Hypothalamus (tissue), 51 donors: ENCODE measurements at regions not wholly inside any gene's neighbourhood (a gene's known extent, or its start where the extent isn't known, plus 50 kb on each side); places are given as distances from the start of the nearest gene placed in this dataset.

Source experiments
- DNase-seq, 51 donors: peaks; one replicate each; lab custom pipeline; 2025; lab: John Stamatoyannopoulos, UW

- DNase-seq = no peak
These were observed 133.3 kb downstream of the MGAT5B start for GRCh38 chr17:77001487-77001886.

- DNase-seq = peak in 1 of 51 donors; percentile 12
These were observed 134.2 kb downstream of the MGAT5B start for GRCh38 chr17:77002103-77003045.

DNA sequence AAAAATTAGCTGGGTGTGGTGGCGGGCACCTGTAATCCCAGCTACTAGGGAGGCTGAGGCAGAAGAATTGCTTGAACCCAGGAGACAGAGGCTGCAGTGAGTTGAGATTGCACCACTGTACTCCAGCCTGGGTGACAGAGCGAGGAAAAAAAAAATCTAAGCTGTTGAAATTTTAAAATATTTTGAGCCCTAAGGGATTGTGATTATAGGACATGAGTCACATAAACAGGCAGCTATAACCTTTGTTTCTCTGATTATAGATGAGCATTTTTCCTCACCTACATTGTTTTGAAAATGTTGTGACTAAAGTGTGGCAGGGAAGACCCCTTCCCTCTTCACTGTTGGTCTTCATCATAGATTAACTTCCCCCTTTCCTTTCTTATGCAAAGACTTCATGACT is 135.5 kb downstream of the MGAT5B start:
- no peak for DNase-seq

DNA sequence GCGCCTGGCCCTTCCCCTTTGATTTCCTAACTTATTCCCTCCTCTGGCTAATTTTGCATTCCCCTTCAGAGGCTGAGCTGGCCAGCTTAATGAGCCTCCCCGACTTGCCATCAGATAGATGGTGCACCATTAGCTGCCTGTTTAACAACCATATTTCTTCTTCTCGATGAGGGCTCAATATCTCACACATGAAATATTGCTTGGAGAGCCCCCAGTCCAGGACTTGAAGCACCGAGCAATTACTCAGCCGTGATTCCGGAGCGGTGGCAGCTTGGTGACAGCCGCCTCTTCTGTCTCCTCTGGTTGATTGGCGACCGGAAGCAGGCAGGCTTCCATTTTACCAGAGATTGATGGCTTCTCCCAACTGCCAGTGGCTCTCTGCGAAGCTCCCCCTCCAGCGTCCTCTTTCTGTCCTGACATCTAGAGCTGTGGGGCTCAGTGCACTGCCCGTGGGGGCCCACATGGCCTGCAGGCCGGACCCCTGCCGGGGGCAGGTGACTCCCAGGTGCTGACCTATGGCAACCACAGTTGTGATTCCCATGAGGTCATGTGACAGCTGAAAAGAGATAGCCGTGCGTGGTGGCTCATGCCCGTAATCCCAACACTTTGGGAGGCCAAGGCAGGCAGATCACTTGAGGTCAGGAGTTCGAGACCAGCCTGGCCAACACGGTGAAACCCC is 133.7 kb upstream of the SEC14L1 start:
- no peak for DNase-seq

- DNase-seq = no peak
These were observed 130.9 kb upstream of the SEC14L1 start for GRCh38 chr17:77009877-77010276.

DNA sequence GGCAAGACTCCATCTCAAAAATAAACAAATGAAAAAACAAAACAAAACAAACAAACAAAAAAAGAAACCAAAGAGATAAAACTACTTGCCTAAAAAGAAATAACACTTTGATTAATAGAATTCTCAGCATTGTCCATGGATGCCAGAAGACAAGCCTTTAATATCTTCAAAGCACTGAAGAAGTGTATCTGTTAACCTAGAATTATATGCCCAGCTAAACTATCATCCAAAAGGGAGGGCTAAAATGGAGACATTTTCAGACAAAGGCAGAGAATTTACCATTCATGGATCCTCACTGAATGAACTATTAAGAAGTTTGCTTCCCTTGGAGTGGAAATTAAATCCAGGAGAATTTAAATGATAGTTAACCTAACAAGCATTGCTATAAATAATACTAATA is 130.1 kb upstream of the SEC14L1 start:
- DNase-seq = no peak

- DNase-seq = peak in 4 of 51 donors; percentile 3 to 23 (median 13)
These were observed 129.4 kb upstream of the SEC14L1 start for GRCh38 chr17:77011173-77012011.

DNA sequence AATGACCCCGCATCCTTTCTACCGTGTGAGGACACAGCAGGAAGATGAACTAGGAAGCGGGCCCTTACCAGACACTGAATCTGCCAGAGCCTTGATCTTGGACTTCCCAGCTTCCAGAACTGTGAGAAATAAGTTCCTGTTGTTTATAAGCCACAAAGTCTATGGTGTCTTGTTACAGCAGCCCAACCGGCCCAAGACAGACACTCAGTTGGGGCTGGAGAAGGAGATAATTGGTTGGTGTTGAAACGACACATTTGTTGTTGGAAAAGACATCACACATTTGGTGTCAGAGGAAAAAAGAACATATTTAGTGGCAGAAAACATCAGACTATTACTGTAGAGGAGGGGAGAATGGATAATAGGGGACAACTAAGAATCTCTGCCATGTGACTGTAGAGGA is 122.3 kb upstream of the SEC14L1 start:
- no peak for DNase-seq

DNA sequence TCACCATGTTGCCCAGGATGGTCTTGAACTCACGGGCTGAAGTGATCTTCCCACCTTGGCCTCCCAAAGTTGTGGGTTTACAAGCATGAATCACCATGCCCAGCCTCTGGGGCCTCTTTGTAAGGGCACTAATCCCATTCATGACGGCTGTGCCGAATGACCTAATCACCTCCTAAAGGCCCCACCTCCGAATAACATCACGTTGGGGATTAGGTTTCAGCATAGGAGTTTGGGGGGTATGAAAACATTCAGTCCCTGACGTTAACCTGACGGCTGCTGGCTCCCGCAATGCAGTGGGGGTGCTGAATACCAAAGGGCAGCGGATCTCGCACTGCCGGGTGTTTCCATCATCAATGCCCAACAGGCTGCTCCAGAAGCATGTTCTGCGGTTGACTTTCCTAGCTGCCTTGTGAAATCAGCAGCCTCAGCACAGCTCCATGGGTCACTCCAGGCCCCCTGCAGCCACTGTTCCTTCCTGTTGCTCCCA is 120.8 kb upstream of the SEC14L1 start:
- DNase-seq = no peak

- DNase-seq = no peak
These were observed 119.8 kb upstream of the SEC14L1 start for GRCh38 chr17:77020973-77021372.

- no peak for DNase-seq
These were observed 118.0 kb upstream of the SEC14L1 start for GRCh38 chr17:77022766-77023165.

GRCh38 chr17:77025781-77026180 is 115.0 kb upstream of the SEC14L1 start:
- no peak for DNase-seq

GRCh38 chr17:77027271-77027889 is 113.4 kb upstream of the SEC14L1 start:
- no peak for DNase-seq

- no peak for DNase-seq
These were observed 111.9 kb upstream of the SEC14L1 start for GRCh38 chr17:77028900-77029299.

GRCh38 chr17:77032929-77033328 is 107.8 kb upstream of the SEC14L1 start:
- DNase-seq = no peak

- no peak for DNase-seq
These were observed 106.8 kb upstream of the SEC14L1 start for GRCh38 chr17:77033892-77034404.

DNA sequence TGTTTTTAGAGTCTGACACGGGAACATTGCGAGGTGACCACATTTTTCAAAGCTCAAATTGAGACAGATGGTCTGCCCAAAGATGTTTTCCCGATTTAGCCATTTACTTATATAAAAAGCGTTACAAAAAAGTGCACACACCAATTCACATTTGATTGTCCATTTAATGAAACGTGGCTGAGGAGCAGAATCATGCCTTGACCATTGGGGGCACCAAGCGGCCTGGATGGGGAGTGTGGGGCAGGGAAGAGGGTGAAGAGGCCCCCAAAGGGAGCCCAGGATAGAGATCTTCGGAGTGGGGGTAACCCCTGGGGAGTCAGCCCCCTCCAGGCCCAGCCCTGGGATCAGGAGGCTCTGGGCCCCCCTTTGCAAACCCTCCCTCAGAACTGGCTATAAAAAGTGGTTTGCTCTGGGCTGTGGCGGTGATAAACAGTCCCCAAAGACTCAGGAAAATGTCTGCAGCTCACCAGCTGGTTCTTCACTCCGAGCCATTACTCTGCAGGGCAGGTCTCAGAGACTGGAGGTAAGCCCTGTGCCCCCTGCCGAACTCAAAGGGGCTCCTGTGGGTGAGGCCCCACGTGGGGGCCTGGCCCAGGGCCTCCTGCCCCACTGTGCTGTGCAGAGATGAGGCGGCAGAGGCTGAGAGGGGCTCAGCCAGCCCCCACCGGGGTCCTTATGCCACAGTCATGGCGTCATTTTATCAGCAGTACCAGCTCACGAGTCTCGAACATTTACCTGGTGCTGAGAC is 105.9 kb upstream of the SEC14L1 start:
- DNase-seq = no peak

- no peak for DNase-seq
These were observed 105.2 kb upstream of the SEC14L1 start for GRCh38 chr17:77035526-77035925.

- no peak for DNase-seq
These were observed 104.5 kb upstream of the SEC14L1 start for GRCh38 chr17:77036136-77036840.
